GM18867 (cell line): ENCODE measurements at regions not wholly inside any gene's neighbourhood (a gene's known extent, or its start where the extent isn't known, plus 50 kb on each side); places are given as distances from the start of the nearest gene placed in this dataset.
"Not testable (repeated sequence)": the region's sequence is repeated elsewhere in the genome, so short reads cannot be mapped to it uniquely, and the experiment has no call there.

Experiments
- ATAC-seq: cut with Tn5 transposase; IDR thresholded peaks from one replicate; pipeline ENCODE4 v1.9.1; 2021; ENCODE audit warnings: mild to moderate bottlenecking, moderate library complexity; ENCODE audit not compliant: unreplicated experiment

DNA sequence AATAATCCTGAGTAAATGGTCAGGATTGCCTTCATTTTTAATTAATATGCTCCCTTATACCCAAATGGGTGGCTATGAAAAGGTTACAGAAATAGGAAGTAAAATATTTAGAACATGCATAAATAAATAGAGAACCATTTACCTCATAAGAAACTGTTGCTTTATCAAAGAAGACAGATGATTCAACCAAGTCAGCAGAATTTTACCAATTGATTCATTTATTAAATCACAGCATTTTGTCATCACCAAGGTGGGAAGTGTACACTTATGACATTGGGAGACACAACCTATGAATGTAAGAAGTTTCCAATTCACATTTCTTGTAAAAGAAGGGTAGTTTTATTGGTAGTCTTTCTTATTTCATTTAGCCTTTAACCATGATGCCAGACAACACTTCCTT is 870.3 kb upstream of the CHORDC1 start:
- ATAC-seq = no peak

DNA sequence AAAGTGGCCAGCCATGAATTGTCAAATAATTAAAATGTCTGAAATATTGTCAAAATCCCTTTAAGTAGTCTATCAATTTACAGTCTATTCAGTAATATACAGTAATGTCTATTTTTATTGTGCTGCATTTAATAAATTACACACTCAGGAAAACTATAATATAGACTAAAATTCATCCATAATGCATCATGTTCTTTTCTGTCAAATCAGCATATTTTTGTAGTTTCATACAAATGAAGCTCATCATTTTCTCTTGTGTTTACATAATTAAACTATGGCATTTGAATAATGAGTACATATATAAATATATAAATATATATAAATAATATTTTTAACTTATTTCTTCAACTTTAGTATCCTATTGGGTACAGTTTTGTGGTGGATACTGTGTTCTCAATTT is 868.7 kb upstream of the CHORDC1 start:
- no peak for ATAC-seq

DNA sequence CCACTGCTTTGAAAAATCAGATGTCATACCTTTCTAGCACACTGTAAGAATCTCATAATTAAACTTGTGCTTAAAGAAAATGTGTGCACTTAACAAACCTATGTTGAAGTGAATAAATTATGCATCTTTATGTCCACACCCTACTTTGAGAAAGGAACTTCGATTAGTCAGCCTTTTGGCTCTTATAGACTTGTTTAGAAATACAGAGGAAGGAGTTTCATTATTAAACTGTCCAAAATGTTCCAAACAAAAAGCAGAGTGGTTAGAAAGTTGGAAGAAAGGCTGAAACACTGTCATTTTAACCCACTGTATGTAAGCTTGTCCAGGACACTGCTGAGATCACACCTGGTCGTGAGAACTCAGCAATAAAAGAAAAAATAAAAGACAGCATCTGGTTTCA is 863.2 kb upstream of the CHORDC1 start:
- ATAC-seq = no peak

DNA sequence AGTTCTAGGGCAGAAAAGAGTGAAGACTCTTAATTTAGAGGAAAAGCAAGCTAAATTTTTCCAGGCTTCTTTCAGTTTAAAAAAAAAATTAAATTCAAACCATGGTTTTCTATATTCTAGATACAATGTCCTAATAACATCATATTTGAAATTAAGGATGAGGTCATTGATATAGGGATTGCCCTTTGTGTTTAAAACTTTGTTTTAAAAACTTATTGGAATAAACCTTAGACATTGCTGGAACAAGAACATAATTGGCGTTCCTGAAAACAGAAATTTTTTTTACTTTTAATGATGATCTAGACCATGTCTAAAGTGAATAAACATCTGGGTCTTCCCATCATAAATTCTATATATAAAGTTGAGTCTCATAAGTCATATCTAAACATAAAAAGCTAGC is 859.4 kb upstream of the CHORDC1 start:
- ATAC-seq = no peak

DNA sequence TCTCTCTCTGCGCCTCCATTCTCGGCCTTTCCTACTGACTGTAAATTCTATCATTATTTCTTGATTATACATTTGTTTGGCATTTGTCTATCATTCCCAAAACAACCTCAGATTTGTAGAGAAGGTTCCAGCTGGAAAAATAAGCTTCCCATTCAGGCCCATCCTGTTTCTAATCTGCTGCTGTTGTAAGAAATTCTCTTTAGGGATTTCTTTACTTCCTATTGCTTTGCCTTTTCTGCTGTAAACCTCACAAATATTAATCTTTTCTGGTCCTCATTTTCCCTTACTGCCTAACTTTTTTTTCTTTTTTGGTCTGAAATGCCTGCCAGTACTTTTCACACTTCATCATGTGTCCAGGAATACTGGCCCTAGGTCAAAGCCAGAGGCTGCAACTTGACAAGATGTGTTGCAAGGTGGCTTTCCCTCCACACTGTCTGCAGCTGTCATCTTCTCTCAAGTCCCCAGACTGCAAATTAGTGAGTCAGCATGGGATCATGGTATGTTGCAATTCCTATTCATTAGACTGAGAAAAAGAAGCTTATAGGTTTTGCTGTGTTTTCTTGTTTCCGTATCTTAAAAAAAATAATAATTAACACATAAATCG is 858.7 kb upstream of the CHORDC1 start:
- no peak for ATAC-seq

DNA sequence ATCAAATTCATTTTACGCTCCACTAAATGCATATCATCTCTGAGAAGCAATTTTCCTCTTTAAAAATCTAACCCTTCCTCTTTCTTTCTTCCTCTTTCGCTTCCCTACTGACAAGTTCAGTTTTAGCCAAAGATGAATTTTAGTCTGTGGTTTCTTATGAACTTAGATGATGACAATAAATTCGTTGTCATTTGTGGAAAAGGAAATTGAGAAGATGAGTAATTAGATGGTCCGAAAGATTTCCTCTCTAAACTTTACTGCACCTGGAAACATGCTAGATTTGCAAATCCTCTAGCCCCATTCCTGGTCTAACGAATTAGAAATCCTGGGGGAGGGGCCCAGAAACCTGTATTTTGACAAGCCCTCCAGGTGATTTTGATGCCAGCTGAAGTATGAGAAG is 855.4 kb upstream of the CHORDC1 start:
- no peak for ATAC-seq

DNA sequence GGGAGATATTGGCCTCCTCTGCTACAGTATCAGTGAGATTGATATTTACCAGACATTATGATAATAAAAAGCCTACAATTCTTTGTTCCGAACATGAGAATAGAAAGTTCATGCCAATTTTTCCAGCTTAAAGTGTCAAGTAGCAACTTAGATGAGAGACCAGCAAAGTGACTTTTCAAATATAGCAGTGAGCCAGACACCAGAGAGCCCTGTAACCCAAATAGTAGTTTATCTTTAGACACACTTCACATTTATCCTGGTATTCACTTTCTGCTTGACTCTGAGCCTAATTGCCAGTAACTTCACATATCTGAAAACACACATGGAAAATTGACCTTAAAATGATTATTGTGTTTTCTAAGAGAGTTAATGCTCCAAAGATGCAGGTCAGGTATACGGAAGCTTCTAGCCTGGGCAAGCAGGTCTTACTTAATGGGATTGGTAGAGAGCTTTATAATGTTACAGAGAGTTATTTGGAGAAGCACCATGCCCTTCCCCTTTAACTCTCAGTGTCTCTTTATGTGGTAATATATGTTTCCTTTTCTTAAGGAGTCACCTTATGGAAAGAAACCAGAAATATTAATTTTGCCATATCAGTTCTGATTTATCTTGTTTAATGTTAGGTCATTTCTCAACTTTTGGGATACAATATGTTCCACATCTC is 852.3 kb upstream of the CHORDC1 start:
- ATAC-seq = no peak

DNA sequence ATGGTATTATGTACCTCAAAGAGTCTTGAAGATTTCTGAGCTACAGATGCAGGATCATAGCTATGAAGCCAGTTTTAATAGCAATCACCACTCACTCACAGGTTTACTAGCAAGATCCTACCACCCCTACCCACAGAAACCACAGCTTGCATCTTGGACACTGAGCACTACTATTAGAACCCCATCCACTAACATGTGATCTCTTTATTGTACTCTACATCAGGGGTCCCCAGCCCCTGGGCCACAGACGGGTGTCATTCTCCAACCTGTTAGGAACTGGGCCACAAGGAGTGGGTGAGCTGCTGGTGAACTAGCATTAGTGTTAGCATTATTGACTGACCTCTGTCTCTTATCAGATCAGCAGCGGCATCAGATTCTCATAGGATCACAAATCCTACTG is 844.8 kb upstream of the CHORDC1 start:
- ATAC-seq = no peak

DNA sequence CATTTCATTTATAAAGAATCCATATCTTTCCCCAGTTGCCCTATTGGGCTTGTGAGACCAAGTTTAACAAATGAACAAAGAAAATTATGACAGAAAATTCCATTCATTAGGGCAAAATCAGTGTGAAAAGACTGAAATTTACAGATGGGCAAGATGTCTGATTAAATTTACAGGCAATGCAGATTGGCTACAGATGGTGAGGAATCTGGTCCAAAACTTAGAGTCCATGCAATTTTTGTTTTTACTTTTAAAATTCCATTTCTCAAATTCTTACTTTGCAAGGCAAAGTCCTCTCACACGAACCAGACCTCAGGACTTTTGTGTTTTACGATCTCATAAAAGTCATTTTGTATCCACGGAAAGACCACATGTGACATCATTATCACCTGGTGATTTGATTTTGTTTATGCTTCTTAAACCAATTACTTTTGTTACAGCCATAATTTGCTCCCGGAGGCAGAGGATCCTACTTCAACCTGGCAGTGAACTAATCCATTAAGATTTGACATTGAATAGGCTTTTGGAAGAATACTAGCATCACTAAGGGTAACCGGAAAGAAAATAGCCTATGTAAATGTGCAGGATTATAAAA is 843.7 kb upstream of the CHORDC1 start:
- ATAC-seq = no peak

DNA sequence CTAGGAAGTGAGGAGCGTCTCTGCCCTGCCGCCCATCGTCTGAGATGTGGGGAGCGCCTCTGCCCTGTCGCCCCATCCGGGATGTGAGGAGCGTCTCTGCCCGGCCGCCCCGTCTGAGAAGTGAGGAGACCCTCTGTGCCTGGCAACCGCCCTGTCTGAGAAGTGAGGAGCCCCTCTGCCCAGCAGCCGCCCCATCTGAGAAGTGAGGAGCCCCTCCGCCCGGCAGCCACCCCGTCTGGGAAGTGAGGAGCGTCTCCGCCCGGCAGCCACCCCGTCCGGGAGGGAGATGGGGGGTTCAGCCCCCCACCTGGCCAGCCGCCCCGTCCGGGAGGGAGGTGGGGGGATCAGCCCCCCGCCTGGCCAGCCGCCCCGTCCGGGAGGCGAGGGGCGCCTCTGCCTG is 840.5 kb upstream of the CHORDC1 start:
- ATAC-seq = not testable (repeated sequence)

DNA sequence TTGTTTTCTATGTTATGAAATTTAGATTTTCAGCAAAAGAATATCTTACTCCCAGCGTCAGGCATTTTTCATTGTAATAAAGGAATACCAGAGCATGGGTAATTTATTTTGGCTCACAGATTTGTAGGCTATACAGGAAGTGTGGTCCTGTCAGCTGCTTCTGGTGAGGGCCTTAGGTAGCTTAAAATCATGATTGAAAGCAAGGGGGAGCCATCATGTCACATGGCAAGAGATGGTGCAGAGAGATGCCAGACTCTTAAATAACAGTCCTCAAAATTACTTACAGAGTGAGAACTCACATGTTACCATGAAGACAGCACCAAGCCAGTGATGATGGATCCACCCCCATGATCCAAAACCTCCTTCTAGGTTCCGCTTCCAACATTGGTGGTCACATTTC is 825.0 kb upstream of the CHORDC1 start:
- ATAC-seq = no peak

DNA sequence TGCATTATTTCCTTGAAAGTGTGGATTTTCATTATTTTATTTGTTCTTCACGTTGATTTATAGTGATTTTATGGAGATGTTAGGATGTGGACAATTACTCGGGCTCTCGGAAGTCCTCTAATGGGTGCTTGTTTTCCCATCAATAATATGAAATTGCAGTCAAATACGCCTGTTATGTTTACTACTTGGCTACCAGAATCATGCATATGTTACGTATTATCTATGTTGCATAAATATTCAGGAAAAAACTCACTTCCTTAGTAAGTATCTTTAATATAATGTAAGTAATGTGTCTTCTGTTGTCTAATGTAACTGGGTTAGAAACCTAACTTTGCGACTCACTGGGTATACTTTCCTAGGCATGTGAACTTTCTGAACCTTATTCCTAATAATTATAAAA is 823.4 kb upstream of the CHORDC1 start:
- ATAC-seq = no peak

DNA sequence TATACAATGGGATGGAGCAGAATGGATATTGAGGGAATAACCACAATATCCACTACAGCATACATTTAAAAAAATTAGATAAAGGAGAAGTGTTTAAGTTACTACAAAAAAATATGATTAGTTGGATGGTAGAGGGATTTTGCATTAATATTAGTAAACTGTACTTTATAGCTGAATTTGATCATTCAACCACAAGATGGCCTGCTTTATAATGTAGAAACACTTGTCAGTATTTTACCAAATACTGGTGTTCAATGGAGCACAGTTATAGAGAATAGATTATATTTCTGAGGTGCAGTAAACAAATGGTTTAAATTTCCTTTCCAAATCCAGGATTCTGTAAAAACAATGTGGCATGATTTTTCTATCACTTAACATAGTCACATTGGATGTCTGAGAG is 818.8 kb upstream of the CHORDC1 start:
- no peak for ATAC-seq

DNA sequence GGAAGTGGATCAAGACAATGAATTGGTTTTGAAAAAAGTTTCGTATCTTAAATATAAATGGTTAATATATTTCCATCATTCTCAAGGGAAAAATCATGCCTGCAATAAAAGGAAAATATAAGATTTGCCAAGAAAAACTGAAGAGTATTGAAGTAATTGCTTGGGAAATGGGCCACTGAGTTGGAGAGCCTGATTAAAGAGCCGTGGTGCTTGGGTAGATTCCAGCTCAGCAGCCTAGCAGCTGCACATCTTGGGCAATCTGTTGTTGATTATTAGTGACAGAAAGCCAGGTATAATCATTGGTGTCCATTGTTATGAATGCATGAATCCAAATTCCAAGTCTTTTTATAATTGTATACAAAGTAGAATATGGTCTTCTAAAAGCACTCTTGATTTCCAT is 800.9 kb upstream of the CHORDC1 start:
- ATAC-seq = no peak

DNA sequence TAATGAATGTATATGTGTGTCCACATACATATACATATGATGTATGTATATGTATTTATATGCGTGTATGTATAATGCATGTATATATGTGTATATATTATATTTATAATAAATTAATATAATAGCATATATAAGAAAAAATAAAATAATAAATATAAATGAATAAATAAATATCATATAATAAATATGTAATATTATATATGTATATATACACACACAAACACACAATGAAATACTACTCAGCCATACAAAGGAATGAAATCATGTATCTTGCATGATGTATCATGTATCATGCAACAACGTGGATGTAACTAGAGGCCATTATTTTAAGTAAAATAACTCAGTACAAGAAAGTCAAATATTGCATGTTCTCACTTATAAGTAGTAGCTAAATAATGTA is 788.7 kb upstream of the CHORDC1 start:
- ATAC-seq = no peak

DNA sequence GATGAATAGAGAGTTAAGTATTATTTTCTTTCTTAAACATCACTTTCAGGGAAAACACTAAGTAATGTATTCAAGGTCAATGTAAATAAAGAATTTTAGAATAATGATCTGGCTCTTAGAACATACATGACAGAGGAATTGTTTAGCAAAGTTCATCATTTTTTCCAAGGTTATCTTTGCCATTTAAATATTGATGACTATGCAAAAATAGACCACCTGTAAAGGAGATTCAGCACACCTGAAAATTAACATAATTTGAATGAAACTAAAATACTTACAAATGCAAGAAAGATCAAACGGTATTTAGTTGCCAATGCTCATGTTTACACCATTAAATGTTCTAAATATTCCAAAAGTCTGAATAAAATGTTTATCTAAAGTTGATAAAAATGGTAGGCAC is 782.6 kb upstream of the CHORDC1 start:
- ATAC-seq = no peak

DNA sequence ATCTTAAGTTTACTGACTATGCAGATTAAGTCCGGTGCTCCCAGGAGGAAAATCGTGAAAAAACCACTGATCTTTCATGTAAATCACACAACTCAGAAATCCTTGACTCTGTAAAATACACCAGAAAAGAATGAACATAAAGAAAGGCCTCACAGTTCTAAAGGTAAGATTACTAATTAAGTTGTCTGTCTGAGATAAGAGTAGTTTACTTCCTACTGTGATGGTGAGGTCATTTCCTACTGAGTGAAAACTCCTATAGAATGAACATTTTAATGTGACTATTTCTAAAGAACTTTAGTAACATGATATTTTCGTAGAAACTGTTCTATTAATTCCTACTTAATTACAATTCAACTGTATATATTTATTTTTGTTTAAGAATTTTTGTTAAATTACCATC is 774.4 kb upstream of the CHORDC1 start:
- no peak for ATAC-seq

DNA sequence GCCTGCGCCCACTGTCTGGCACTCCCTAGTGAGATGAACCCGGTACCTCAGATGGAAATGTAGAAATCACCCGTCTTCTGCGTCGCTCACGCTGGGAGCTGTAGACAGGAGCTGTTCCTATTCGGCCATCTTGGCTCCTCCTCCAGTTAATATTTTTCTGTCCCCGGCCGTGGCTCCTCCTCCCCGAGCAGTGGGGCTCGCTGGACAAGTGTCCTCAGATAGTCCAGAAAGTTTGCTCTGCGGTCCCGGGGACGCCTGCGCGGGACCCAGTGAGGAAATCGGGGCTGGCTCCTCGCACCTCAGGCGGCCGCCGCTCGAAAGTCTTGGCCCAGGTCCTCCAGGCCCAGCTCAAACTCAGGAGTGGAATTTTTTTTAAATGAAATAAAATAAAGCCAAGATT is 749.3 kb upstream of the CHORDC1 start:
- ATAC-seq = not testable (repeated sequence)

DNA sequence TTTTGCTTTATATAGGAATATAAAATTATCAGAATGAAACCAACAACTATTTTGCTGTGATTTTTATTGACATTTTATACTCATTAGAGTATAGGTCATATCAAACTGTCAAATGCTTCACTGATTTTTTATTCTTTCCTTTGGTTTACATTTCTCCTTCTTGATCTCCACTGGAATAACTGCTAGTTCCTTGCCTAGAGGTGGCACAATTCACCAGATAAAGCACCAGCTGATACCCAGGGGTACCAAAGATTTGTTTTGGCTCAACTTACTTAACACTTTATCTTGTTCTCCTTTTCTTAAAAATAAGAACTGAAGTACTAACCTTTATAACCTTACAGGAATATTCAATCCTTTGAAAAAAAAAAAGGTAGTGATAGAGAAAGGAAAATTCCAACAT is 725.1 kb upstream of the CHORDC1 start:
- ATAC-seq = no peak

DNA sequence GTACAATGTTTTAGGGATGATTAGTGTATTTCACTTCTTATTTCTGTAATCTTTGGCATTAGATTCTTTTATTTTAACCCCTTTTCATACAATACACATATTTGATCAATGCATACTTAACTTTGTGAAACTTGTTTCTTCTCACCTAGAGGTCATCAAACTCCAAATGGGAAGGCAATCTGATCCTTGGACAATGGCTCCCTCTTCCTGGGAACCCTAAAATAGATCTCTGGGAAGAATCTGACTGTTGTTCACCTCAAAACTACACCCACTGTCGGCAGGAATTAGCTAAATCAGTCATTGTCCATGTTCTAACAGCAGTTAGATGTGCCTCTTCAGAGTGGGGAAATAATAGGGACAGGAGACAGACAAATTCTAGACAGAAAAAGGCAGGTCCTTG is 707.4 kb upstream of the CHORDC1 start:
- no peak for ATAC-seq

DNA sequence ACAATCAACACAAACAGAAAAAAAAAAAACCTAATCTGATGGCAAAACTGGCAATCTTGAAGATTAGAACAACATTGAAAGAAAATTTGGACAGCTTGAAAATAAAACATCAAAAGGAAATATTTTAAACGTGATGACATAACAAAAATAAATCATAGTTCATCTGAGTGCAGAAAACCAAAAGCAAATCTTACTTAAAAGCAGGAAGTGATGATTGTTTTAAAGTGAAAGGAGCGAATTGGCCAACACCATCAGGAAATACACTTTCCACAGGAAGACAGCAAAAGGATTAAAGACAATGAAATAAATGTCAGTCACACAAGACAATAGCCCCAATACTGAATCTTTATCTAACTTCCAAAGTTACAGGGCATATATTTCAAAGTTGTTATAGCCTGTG is 696.5 kb upstream of the CHORDC1 start:
- ATAC-seq = no peak

DNA sequence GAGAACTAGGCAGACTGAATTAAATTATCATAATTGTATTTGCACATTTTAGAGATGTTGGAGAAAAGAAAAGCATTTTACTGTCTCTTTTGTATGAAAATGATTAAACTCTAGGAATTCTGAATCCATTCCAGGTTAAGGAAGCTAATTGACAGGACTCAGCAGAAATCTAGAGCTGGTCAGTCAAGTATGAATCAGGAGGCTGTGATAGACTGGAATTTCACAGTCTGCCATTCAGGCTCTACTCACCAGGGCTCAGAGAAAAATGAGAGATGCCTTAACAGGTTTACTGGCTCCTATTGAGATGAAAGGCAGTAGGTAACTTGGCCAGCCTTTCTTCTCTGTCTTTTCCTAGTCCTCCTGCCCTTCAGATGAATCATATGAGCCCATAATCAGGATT is 693.9 kb upstream of the CHORDC1 start:
- no peak for ATAC-seq
